GM10266 (cell line): ENCODE measurements at regions not wholly inside any gene's neighbourhood (a gene's known extent, or its start where the extent isn't known, plus 50 kb on each side); places are given as distances from the start of the nearest gene placed in this dataset.

Experiments
- DNase-seq: peaks from one replicate; pipeline ENCODE4 v3.0.0; 2012; ENCODE audit errors: extremely low spot score
- CTCF ChIP-seq: IDR thresholded peaks from 2 replicates; pipeline ENCODE4 v1.5.1; 2012; ENCODE audit warnings: mild to moderate bottlenecking, low read depth; ENCODE audit not compliant: control insufficient read depth, insufficient read depth; ENCODE audit errors: missing control alignments

- no peak for TF ChIP-seq CTCF
- no peak for DNase-seq
Observed at GRCh38 chr3:69588170-69588569, 151.1 kb upstream of the MITF start.

GRCh38 chr3:69585472-69585871 is 153.8 kb upstream of the MITF start:
- TF ChIP-seq CTCF = no peak
- no peak for DNase-seq

- DNase-seq = no peak
- TF ChIP-seq CTCF = no peak
Observed at GRCh38 chr3:69582044-69582443, 157.2 kb upstream of the MITF start.

DNA sequence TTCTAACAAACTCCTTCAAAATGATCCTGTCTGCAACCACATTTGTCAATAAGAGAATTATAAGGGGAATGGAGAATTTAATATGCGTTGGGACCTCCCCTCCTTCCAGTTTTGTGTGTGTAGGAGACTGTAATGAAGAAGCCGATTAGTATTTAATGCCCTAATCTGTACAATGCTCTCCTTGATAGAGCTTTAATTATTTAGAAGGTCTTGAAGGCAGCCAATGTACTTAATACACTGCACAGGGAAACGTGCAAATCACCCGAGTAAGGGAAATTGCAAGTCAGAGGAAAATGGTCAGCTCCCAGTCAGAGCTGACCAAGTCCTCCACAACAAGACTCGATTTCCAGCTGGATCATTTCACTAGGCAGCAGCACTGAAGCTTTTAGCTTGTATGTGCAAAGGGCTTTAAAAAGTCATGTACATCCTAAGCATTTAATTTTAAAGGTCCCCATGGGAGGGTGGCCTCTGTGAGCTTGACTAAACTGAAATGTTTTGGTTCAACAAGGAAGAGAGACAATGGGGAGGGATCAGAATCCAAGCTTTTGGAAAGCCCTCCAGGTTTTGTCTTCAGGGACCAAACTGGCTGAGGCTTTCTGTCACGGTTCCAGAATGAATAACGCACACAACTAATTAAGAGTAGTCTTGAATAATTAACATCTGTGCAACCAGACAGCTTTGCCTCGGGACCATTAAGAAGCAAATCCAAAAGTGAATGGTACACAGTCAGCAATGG is 159.8 kb upstream of the MITF start:
- DNase-seq = no peak
- no peak for TF ChIP-seq CTCF

DNA sequence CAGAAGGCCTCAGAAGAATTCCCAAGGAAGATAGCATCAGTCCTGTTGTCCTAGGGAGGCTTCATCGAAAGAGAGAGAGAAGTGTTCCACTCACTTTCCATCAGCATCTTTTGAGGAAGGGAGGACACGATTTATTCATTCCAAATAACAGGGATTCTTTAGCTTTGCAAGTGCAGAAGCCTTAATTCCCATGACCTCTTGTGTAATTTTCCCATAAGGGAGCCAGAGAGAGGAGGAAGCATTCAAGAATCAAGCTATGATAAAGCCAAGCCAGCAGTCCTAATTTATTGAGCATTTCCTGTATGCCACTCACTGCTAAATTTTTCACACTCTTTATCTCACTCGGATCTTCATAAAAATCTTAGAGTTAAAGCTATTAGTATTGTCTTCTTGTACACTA is 169.7 kb upstream of the MITF start:
- no peak for DNase-seq

GRCh38 chr3:69568951-69569350 is 170.3 kb upstream of the MITF start:
- no peak for TF ChIP-seq CTCF
- DNase-seq = no peak

More for the DNA sequence above, 169.7 kb upstream of the MITF start:
- no peak for TF ChIP-seq CTCF

- DNase-seq = no peak
- TF ChIP-seq CTCF = no peak
Observed at GRCh38 chr3:69568458-69568857, 170.8 kb upstream of the MITF start.
